ENCODE measurements at regions not wholly inside any gene's neighbourhood (a gene's known extent, or its start where the extent isn't known, plus 50 kb on each side); places are given as distances from the start of the nearest gene placed in this dataset.

DNA sequence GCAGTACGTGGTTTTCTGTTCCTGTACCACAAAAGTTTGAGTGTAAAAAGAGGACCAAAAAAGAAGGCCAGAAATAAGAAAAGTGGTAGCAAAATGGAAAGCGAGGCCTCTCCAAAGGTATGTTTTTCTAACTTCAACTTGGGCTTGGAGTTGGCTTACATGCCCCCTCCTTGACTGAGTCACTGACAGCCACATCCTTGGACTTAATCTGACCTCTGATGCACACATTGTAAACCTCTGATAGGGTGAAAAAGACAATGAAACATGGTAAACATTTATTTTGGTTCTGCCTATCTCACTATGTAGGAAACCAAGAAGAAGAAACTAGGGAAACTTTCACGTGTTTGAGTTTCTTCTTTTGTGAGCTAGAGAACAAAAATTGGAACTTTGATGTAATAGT lies 503.2 kb upstream of the ID4 start:
- no peak overlapping the region for H3K4me3 ChIP-seq
- ATAC-seq, result no peak
- in situ Hi-C loops (cut with MboI), result no loop called here
- H4K20me1 ChIP-seq (replicated peaks; ENCODE audit: control insufficient read depth, insufficient read depth, low read length), result no peaks in the 10 kb centered on the region
- no TSS peak for BruUV-seq (replicated peaks)
- no peaks in the 10 kb centered on the region for H3K27me3 ChIP-seq (ENCODE audit: control insufficient read depth in 2 of 2, insufficient read depth in 2 of 2, low read length in 2 of 2)
- no peaks in the 10 kb centered on the region for H3K4me1 ChIP-seq (replicated peaks in 1 of 2; ENCODE audit: control insufficient read depth in 2 of 2, insufficient read depth in 2 of 2, low read length in 2 of 2)
- ChIA-PET CTCF (ENCODE audit: low intra/inter-chr PET ratio) (no interaction called here), POLR2A (no interaction called here)
- no peak overlapping the region for H3K9ac ChIP-seq (ENCODE audit: insufficient read depth in 1 of 2, low read depth in 2 of 2, low read length in 2 of 2)
- no peak overlapping the region for H3K4me2 ChIP-seq (ENCODE audit: insufficient read depth, low read length)
- H2AFZ ChIP-seq (ENCODE audit: low read depth, low read length), result no peak overlapping the region
- H3K36me3 ChIP-seq (ENCODE audit: control insufficient read depth, insufficient read depth, low read length), result no peaks in the 10 kb centered on the region
- TF ChIP-seq SRSF3 (IDR thresholded peaks at IDR 0.05; ENCODE audit: insufficient read depth, low read length) (no peak), GATAD2B (IDR thresholded peaks at IDR 0.05; ENCODE audit: borderline replicate concordance) (no peak), CBX5 (IDR thresholded peaks at IDR 0.05; ENCODE audit: borderline replicate concordance, low read depth) (no peak), CREB3 (tag; conservative IDR thresholded peaks at IDR 0.05; ENCODE audit: low read depth) (no peak), SUPT5H (IDR thresholded peaks at IDR 0.05) (no peak), ELF2 (CRISPR knock-in tag; IDR thresholded peaks at IDR 0.05) (no peak), NCOR1 (IDR thresholded peaks at IDR 0.05) (no peak), RBM22 (IDR thresholded peaks at IDR 0.05; ENCODE audit: low read depth, low read length, poor library complexity, severe bottlenecking) (no peak), RBM39 (optimal IDR thresholded peaks at IDR 0.05; ENCODE audit: low read depth, low read length) (no peak), ZNF212 (CRISPR knock-in tag; IDR thresholded peaks at IDR 0.05) (no peak), GTF2F1 (IDR thresholded peaks at IDR 0.05; ENCODE audit: low read depth, low read length) (no peak), WHSC1 (IDR thresholded peaks at IDR 0.05; ENCODE audit: low read length) (no peak), SMARCC2 (IDR thresholded peaks at IDR 0.05; ENCODE audit: low read depth) (no peak), ZNF311 (CRISPR knock-in tag; IDR thresholded peaks at IDR 0.05) (no peak), HNRNPL (IDR thresholded peaks at IDR 0.05; ENCODE audit: low read depth, low read length) (no peak), SMARCA5 (IDR thresholded peaks at IDR 0.05) (no peak), TCF3 (CRISPR knock-in tag; IDR thresholded peaks at IDR 0.05) (no peak)
- TF ChIP-seq, protein P1, sequence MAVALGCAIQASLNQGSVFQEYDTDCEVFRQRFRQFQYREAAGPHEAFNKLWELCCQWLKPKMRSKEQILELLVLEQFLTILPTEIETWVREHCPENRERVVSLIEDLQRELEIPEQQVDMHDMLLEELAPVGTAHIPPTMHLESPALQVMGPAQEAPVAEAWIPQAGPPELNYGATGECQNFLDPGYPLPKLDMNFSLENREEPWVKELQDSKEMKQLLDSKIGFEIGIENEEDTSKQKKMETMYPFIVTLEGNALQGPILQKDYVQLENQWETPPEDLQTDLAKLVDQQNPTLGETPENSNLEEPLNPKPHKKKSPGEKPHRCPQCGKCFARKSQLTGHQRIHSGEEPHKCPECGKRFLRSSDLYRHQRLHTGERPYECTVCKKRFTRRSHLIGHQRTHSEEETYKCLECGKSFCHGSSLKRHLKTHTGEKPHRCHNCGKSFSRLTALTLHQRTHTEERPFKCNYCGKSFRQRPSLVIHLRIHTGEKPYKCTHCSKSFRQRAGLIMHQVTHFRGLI (CRISPR knock-in tag; IDR thresholded peaks at IDR 0.05), result no peak
- TF ChIP-seq, protein P2, sequence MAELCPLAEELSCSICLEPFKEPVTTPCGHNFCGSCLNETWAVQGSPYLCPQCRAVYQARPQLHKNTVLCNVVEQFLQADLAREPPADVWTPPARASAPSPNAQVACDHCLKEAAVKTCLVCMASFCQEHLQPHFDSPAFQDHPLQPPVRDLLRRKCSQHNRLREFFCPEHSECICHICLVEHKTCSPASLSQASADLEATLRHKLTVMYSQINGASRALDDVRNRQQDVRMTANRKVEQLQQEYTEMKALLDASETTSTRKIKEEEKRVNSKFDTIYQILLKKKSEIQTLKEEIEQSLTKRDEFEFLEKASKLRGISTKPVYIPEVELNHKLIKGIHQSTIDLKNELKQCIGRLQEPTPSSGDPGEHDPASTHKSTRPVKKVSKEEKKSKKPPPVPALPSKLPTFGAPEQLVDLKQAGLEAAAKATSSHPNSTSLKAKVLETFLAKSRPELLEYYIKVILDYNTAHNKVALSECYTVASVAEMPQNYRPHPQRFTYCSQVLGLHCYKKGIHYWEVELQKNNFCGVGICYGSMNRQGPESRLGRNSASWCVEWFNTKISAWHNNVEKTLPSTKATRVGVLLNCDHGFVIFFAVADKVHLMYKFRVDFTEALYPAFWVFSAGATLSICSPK (IDR thresholded peaks at IDR 0.05; ENCODE audit: borderline replicate concordance), result no peak
- TF ChIP-seq, protein P3, sequence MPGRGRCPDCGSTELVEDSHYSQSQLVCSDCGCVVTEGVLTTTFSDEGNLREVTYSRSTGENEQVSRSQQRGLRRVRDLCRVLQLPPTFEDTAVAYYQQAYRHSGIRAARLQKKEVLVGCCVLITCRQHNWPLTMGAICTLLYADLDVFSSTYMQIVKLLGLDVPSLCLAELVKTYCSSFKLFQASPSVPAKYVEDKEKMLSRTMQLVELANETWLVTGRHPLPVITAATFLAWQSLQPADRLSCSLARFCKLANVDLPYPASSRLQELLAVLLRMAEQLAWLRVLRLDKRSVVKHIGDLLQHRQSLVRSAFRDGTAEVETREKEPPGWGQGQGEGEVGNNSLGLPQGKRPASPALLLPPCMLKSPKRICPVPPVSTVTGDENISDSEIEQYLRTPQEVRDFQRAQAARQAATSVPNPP (IDR thresholded peaks at IDR 0.05; ENCODE audit: borderline replicate concordance, insufficient read depth, insufficient read length), result no peak
- WGBS (ENCODE audit: insufficient coverage, low coverage, missing lambda C conversion rate), result 3% methylated on average over 3 of the region's 3 CpGs
- H3K79me2 ChIP-seq (ENCODE audit: control insufficient read depth, insufficient read depth, low read length), result no peaks in the 10 kb centered on the region
- no peak for DNase-seq (ENCODE audit: extremely low read depth in 1 of 4, low spot score in 3 of 4)
- H3K27ac ChIP-seq (ENCODE audit: extremely low read depth, low read depth, low read length), result no peak overlapping the region
- intact Hi-C loops (cut with micrococcal nuclease), result no loop called here
- H3K9me3 ChIP-seq (replicated peaks; ENCODE audit: control insufficient read depth, insufficient read depth, low read depth, low read length), result no peaks in the 10 kb centered on the region; the same call in 1 of the 2 replicates
- FAIRE-seq, result no peak
- H3K9me1 ChIP-seq (ENCODE audit: control insufficient read depth, insufficient read depth, low read length), result no peaks in the 10 kb centered on the region
